C4-2B (cell line): ENCODE measurements at regions not wholly inside any gene's neighbourhood (a gene's known extent, or its start where the extent isn't known, plus 50 kb on each side); places are given as distances from the start of the nearest gene placed in this dataset.

Experiments used
- ZFX ChIP-seq: fragments of 450-650 bp; IDR thresholded peaks from 2 replicates; pipeline ENCODE4 v1.6.1; 2017
- TF ChIP-seq, protein P1 (sequence below): fragments of 450-650 bp; conservative IDR thresholded peaks from 2 replicates; pipeline ENCODE4 v1.5.1; 2017; ENCODE audit warnings: mild to moderate bottlenecking

DNA sequence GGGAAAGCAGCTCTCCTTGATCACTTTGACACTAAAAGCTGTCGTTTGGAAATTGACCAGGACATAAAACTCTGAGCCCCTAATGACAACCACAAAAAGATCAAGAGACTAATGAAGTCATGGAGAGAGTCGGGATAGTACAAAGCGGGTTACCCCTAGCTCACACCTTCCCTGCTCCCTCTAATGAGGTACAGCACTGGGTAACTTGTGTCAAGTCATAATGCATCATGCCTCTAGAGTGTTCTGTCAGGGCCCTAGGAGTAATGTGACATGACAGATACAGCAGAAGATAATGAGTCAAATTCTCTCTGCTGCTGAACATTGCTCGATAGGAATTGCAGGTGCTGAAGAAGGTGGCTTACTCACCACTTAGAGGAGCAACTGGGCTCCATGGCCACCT lies 130.7 kb downstream of the AQP4 start:
- TF ChIP-seq, protein P1, sequence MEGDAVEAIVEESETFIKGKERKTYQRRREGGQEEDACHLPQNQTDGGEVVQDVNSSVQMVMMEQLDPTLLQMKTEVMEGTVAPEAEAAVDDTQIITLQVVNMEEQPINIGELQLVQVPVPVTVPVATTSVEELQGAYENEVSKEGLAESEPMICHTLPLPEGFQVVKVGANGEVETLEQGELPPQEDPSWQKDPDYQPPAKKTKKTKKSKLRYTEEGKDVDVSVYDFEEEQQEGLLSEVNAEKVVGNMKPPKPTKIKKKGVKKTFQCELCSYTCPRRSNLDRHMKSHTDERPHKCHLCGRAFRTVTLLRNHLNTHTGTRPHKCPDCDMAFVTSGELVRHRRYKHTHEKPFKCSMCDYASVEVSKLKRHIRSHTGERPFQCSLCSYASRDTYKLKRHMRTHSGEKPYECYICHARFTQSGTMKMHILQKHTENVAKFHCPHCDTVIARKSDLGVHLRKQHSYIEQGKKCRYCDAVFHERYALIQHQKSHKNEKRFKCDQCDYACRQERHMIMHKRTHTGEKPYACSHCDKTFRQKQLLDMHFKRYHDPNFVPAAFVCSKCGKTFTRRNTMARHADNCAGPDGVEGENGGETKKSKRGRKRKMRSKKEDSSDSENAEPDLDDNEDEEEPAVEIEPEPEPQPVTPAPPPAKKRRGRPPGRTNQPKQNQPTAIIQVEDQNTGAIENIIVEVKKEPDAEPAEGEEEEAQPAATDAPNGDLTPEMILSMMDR: no peak
- TF ChIP-seq ZFX: no peak
